ENCODE measurements at regions not wholly inside any gene's neighbourhood (a gene's known extent, or its start where the extent isn't known, plus 50 kb on each side); places are given as distances from the start of the nearest gene placed in this dataset.

DNA sequence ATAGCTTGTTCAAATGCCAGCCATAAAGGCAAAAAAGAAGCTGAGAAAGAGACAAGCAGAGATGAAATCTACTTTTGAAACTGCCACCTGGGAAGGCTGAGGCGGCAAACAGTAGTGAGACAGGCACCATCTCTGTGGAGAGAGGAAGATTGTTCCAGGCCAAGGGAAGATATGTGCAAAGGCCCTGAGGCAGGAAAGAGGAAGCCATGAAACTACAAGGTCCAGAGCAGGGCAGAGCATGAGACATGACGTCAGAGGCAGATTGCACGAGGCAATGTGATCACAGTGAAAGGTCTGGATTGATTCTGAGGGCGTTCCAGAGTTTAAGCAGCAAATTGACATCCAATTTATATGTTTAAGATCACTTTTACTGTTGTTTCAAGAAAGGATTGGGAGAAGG, 226.1 kb downstream of the QDPR start:
- TF ChIP-seq, protein P1, sequence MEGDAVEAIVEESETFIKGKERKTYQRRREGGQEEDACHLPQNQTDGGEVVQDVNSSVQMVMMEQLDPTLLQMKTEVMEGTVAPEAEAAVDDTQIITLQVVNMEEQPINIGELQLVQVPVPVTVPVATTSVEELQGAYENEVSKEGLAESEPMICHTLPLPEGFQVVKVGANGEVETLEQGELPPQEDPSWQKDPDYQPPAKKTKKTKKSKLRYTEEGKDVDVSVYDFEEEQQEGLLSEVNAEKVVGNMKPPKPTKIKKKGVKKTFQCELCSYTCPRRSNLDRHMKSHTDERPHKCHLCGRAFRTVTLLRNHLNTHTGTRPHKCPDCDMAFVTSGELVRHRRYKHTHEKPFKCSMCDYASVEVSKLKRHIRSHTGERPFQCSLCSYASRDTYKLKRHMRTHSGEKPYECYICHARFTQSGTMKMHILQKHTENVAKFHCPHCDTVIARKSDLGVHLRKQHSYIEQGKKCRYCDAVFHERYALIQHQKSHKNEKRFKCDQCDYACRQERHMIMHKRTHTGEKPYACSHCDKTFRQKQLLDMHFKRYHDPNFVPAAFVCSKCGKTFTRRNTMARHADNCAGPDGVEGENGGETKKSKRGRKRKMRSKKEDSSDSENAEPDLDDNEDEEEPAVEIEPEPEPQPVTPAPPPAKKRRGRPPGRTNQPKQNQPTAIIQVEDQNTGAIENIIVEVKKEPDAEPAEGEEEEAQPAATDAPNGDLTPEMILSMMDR (conservative IDR thresholded peaks at IDR 0.05; ENCODE audit: low read depth, low read length), result no peak
- TF ChIP-seq EZH2 (IDR thresholded peaks at IDR 0.05; ENCODE audit: borderline replicate concordance, low read depth, low read length, poor library complexity, severe bottlenecking), result no peak
